ENCODE measurements at regions not wholly inside any gene's neighbourhood (a gene's known extent, or its start where the extent isn't known, plus 50 kb on each side); places are given as distances from the start of the nearest gene placed in this dataset.
"Not testable (repeated sequence)": the region's sequence is repeated elsewhere in the genome, so short reads cannot be mapped to it uniquely, and the experiment has no call there.

DNA sequence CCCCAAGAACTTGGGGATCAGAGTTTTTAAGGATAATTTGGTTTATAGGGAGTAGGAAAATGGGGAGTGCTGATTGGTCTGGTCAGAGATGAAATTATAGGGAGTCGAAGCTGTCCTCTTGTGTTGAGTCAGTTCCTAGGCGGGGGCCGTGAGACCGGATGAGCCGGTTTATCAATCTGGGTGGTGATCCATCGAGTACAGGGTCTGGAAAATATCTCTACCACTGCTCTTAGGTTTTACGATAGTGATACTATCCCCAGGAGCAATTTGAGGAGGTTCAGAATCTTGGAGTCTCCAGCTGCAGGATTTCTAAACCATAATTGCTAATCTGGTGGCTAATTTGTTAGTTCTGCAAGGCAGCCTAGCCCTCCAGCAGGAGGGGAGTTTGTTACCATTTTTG is 403.4 kb downstream of the CDH11 start:
- DNase-seq, result no peak

DNA sequence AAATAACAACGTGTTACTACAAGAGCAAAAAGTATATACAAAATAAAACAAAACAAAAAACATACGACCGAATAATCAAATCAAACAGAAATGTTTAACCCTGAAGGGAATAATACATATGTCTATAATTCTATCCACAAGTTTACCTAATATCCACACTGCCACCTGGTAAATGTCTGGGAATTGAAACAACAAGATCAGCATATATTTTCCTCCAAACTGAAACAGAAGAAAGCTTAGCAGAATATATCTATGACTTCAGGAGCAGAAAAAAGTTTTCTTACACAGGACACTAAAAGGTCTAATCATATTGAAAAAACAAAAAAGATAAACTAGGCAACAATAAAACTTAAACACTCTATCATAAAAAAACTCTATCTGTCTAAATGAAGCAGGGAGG is 404.0 kb downstream of the CDH11 start:
- no peak for DNase-seq

DNA sequence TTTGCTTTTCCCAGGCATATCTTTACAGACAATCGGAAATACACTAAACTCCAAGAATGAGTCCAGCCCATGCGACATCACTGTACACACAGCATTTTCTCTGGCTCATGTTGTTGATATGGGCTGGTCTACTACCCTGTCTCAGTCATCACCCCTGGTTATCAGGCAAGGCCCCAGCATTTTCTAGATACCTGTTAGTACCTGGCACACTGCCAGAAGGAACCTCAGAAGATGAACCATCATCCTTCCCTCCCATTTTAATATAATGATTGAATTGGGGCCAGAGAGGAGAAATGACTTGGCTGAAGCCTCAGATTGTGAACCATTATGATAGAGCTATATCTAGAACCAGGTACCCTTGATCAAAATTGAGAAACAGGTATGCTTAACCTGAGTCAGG is 406.2 kb downstream of the CDH11 start:
- DNase-seq, result no peak

DNA sequence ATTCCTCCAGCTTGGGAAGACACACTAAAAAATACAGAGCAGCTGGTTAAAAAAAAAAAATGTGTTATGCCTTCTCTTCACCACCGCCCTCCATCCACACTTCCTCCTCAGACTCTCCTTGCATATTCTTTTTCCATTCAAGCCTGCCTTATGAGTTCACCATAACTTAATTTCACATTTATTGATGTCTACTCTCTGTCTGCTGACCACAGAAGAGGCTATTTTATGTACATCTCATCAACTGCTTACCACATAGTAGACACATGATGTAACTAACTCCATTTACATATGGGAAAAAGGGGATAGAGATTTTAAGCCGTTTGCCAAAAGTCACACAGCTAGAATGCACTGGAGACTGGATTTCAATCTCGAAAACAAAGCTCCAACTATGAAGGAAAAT is 409.8 kb downstream of the CDH11 start:
- DNase-seq, result no peak

DNA sequence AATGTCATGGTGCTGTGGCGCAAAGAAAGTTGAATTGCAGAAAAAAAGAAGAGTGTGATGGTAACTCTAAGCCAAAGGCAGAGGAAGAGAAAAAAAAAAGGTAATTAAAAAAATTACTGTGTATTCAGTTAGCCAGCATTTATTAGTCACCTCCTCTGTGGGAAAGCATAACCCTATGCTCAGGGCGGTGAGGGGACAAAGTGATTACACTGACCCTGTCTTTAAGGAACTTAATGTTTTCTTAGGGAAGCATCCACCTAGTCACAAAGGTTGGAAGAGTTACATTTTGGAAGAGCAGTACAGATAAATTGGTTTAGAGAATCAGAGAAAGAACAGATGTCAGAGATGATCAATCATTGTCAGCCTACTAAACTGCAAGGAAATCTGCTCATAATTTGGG is 410.3 kb downstream of the CDH11 start:
- DNase-seq, result no peak

DNA sequence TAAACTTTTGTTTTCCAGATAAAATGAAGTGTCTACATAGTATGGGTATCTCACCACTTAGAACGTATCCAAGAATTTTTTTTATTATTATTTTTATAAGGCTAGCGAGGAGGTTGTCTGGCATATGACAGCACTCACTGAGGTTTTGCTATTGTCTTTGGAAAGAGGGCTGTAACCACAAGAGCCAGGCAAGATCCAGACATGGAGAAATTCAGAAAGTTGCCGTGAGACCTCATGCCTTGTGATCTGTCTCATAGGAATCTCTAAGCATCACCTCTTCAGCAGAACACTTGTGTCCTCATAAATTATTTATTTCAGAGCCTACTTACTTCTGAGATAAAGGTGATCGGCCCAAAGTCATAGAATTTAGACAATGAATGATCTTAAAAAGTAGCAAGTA is 410.8 kb downstream of the CDH11 start:
- DNase-seq, result no peak

DNA sequence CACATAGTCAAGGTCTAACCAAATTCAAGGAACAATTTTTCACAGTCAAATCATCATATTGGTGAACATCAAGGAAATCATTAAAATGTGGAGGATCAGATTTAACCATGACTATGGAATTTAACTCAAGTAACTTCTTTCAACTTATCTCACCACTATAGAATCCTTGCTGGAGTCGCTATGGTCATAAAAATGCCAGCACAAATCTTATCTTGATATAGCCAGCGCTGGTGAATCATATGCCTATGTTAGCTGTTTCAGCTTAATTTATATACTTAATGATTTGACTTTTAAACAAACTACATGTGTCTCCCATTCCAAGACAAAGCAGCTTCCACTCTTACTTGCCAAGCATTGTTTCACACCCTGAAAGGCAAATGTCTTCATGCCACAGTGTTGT is 416.4 kb downstream of the CDH11 start:
- no peak for DNase-seq

DNA sequence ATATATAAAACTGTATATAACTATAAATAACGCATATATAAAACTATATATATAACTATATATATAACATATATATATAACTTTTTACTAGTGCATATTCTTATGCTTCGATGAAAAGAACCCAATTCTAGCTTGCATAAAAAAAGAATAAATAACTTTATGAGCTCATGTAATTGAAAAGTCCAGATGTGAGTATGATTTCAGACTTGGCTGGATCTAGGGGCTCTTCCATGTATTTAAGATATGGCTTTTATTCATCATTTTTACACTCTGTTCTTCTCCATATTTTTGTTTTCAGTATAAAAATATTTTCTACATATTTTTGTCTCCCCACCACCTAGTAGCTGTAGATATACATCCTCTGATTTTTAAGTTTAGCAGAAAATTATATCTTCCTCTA is 417.5 kb downstream of the CDH11 start:
- DNase-seq, result no peak

DNA sequence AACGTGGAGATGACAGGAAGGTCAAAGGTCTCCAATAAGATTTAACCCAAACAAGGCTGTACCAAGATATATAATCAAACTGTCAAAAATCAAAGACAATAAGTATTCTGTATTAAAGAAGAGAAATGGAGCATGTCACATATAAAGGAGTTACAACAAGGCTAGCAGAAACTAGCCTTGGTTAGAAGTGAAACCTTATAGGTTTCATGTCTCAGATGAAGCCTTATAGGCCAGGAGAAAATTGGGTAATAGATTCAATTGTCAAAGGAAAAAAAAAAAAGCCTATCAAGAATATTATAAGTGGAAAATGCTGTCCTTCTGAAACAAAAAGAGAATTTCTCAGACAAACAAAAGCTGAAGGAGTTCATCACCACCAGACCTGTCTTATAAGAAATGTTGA is 419.4 kb downstream of the CDH11 start:
- DNase-seq, result no peak

DNA sequence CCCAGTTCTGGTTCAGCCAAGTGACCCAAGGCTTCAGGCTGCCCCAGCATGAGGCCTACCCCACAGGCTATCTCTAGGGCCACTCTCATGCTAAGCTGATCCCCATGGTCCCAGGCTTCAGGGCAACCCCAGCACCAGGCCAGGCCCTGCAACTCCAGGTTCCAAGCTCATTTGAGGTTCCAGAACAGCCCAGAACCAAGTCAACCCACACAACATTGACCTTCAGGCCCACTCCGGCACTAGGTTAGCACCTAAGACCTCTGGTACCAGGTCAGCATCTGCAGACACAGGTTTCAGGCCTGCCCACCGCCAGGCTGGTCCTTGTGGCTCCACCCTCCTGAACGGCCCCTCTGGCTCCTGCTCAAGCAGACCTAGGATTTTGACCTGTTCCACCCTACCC is 421.2 kb downstream of the CDH11 start:
- no peak for DNase-seq

DNA sequence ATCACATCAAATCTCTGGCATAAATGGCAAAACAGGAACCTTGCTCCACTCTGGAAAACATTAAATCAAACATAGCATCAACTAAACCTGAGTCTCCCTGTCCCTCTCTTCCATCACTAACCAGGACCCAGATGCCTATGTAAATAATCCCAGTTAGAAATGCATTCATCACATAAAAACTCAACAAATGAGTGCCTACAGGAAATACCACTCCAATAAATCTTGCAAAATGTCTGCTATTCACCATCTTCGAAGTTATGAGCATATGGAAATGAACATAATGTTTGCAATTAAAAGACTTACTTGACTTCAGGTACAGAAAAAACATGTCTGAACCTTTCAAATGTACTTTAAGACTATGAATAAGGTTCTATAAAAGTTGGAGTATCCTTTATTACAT is 425.0 kb downstream of the CDH11 start:
- DNase-seq, result no peak

DNA sequence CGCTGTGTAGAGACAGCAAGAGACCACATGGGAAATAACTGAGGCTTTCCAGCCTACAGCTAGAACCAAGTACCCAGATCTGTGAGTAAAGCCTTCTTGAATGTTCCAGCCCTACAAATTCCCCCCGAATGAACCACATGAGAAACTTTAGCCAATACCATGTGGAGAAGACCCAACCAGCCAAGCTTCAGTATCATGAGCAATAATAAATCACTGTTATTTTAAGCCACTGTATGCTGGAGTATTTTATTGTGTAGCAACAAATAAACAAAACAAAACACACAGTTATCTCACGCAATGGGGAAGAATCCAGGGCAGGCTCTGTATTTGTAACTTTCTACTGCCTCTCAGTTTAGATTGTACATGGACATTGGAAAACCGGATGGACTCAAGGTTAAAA is 426.2 kb downstream of the CDH11 start:
- no peak for DNase-seq

DNA sequence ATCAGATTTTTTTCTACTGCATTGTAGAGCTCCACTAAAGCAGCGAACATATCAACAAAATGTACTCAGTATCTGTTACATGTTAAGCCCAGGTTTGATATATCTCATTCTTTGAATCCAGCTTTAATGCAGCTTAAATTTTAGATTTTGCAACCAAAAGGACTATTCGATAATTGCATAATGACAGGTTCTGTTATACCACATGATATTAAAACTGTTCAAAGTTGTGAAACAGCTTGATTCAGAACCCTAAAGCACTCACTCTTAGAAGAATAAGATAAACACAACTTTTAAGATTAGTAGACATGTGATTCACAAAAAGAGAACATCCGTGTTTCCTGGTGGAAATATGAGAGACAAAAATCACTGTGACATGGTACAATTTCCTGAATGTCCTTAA is 427.9 kb downstream of the CDH11 start:
- no peak for DNase-seq

DNA sequence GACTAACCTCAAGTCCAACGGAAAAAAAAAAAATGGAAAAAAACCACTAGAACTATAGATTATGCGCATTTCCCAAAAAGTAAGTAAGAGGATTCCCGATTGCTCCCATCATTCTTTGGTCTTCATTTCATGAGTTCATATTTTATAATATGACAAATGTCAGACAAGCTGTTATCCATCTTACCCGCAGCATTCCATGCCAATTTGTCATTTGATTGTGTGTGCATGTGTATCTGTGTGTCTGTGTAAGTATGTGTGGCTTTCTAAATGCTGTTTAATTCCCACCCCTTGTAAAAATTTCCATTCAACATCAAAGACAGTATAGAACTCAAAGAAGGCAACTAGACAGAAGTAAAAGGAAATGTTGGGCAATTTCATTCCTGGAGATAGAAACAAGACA is 434.1 kb downstream of the CDH11 start:
- no peak for DNase-seq

DNA sequence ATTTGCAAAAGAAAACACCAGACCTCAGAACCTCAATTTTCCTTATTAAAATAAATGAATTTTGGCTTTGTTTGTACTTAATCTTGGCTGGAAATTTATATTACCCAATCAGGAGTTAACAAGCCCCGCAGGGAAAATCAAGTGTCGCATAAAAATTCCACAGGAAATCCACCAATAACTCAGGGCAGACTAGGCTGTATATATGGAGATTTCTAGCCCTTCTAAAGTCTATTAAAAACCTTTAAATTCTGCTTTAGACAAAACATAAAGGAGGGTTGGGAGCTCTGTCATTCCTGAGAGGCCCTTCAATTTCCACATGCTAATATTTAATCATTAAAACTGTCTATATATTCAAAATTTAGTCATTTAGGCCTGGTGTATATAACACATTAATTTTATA is 434.7 kb downstream of the CDH11 start:
- no peak for DNase-seq

DNA sequence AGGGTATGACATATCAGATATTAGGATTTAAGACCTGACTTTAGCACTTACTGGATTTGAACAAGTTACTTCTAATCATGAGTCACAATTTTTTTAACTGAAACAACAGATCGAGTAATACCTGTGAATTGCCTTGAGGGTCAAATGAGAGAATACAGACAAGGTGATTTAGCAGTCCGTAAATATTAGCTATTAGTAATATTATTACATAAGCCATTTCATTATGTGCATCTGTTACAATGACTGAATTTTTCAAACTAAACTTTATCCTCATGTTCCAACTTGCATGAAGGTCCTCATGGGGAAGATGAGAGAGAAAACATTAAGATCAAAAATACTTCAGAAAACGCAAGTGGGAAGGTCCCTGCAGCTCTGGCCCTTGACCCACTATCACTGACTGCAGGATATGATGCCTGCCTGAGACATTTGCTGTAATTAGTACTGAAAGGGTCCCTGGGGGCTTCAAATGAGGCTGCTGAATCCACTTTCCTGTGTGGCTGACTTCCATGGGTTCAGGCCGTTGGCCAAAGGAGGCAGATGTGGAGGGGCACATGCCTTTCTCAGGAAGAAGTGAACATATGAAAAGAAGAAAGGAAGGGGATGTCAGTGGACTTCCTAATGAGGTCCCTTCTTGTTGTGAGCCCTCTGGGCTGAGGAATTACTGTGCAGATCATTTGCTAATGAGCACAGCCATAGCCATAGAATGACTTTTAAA is 441.7 kb downstream of the CDH11 start:
- no peak for DNase-seq

DNA sequence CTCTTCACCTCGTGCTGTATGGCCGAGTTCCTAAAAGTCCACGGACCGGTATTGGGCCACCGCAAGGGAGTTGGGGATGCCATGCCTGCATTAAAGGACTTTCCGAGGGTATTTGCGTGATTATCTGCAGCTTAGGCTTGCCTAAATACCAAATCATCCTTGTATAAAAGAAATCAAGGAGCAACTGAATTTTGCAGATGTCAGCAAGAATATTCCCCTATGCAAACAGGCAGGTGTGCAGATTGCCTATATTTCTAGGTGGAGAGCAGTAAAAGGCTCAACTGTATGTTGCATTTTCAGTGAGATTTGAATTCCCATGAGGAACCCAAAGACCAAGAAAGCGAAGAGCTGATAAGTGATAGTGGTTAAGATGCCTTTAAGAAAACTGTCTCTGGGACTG is 452.3 kb downstream of the CDH11 start:
- no peak for DNase-seq

DNA sequence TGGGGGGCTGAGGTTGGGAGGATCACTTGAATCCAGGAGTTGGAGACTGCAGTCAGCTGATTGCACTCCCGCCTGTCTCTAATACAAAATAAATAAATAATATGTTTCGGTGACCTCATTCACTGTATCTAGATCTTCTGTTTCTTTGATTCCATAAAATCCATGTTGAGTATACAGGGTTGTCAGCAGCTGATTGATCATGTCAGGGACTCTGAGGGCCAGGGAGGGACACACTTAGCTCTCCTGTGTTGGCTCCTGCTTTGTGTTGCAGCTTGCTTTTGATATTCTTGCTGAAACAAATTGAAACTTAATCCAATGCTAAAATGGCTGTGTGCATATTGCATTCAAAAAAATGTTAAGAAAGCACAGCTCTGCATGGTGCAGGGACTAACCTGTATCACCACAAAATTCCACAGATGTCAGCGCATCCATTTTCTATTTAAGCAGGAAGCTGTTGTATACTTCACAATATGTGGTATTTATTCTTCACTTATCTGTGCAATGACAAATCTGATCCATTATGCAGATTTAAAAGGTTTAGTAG is 454.5 kb downstream of the CDH11 start:
- no peak for DNase-seq

DNA sequence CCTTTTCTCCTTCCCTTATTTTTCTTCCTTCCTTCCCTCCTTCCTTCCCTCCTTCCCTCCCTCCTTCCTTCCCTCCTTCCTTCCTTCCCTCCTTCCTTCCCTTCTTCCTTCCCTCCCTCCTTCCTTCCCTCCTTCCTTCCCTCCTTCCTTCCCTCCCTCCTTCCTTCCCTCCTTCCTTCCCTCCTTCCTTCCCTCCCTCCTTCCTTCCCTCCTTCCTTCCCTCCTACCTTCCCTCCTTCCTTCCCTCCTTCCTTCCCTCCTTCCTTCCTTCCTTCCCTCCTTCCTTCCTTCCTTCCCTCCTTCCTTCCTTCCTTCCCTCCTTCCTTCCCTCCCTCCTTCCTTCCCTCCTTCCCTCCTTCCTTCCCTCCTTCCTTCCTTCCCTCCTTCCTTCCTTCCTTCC is 459.6 kb downstream of the CDH11 start:
- DNase-seq, result not testable (repeated sequence)

DNA sequence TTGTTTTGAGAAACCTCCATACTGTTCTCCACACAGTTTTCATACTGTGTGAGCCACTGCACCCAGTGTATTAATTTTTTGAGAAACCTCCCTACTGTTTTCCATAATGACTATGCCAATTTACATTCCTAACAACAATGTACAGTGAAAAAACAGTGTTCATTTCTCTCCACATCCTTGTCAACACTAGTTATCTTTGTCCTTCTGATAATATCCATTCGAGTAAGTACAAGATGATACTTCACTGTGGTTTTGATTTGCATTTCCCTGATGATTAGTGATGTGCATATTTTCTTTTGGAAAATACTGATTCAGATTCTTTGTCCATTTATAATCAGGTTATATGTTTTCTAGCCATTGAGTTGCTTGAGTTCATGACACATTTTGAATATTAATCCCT is 462.0 kb downstream of the CDH11 start:
- DNase-seq, result no peak

DNA sequence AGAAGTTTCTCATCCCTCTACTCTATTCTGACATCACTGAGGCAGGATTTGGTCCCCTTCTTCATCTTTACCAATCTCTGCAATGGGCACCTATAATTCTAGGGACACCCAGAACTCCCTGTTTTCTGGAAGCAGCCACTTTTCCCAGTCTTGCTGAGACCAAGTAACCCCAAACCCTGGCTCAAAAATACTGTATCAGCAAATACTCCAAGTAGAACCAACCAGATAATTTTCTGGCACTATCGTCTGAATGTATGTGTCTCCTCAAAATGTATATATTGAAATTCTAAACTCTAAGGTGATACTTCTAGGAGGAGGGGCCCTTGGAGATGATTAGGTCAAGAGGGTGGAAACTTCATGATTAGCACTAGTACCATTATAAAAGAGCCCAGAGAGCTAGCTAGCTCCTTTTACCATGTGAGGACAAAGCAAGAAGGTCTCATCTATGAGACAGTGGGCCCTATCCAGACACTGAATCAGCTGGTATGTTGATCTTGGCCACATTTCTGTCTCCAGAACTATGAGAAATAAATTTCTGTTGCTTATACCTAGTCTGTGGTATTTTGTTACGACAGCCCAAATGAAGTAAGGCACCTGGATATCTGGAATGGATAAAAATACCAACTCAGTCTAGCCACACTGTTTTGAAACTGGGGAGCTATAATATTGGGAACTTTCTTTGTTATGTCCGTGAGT is 464.4 kb downstream of the CDH11 start:
- no peak for DNase-seq

DNA sequence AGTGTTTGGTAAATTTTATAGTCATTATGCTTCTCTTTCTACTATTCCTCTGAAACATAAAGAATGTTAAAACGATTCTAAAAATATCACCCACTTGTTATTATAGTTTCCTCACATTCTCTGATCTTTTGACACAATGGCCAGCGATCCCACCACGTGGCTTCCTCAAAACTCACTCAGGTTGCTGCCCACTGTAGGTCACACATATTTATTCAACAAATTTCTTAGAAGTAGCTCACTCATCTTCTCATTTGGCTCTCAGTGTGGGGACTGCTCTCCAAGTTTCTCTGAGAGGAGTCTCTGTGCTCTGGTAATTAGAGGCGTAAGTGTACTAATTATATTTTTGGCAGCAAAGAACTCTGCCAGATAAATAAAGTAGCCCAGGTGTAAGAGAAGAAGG is 465.4 kb downstream of the CDH11 start:
- DNase-seq, result no peak

DNA sequence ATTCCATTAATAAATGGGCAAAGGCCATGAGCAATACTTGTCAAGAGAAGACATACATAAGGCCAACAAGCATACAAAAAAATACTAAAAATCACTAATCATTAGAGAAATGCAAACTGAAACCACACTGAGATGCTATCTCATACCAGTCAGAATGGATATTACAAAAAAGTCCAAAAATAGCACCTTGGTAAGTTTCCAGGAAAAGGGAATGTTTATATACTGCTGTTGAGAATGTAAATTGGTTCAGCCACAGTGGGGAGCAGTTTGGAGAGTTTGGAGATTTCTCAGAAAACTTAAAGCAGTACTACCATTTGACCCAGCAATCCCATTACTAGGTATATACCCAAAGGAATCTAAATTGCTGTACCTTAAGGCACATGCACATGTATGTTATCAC is 467.7 kb downstream of the CDH11 start:
- no peak for DNase-seq

DNA sequence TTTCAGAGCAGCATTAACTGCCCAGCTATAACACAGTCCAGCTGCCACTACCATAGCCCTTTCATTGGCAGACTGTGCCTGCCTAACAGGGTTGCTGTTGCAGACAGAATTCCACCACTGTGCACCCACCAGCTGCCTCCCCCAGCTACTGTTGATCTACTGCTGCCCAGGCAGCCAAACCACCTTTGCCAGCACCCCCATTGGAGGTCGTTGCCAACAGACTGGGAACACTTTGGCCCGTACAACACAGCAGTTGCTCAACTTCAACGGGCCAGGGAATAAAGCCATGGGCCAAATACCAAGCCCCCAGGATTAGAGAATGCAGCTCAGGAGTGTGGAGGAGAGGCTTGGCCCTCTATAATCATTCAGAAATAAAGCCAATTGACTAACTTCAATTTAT is 473.6 kb downstream of the CDH11 start:
- no peak for DNase-seq

DNA sequence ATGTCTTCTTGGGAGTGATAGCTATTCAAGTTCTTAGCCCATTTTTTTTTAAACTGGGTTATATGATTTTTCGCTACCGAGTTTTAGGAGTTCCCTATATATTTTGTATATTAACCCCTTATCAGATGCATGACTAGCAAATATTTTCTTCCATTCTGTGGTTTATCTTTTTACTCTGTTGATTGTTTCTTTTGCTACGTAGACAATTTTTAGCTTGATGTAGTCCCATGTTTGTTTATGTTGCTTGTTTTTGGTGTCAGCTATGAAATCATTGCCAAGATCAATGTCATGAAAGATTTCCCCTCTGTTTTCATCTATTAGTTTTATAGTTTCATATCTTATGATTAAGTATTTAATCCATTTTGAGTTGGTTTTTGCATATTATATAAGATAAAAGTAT is 480.5 kb downstream of the CDH11 start:
- DNase-seq, result no peak
